Kidney (tissue), 13 donors: ENCODE measurements at regions not wholly inside any gene's neighbourhood (a gene's known extent, or its start where the extent isn't known, plus 50 kb on each side); places are given as distances from the start of the nearest gene placed in this dataset.

ENCODE experiments used
- DNase-seq, 5 donors: peaks; one replicate each; pipeline ENCODE4 v3.0.0-alpha.2; 2013 to 2020
- FAIRE-seq: peaks from 2 replicates; lab custom pipeline; 2012; peaks lifted over from hg19 to GRCh38; lab: Jason Lieb, UNC
- H3K27ac ChIP-seq, 2 donors: one replicate each; pipeline ENCODE4 v1.7.0; 2013; ENCODE audit warnings: low read depth in 2 of 2, low read length in 2 of 2, inconsistent platforms in 1 of 2
- H3K27me3 ChIP-seq: one replicate; pipeline ENCODE4 v1.7.1; 2013; ENCODE audit warnings: low read length, inconsistent platforms; ENCODE audit not compliant: control insufficient read depth, insufficient read depth
- H3K36me3 ChIP-seq, 3 donors: one replicate each; pipeline versions ENCODE4 v1.7.0 to v1.7.1; 2013; ENCODE audit warnings: low read length in 3 of 3, control low read depth in 1 of 3, inconsistent platforms in 1 of 3; ENCODE audit not compliant: insufficient read depth in 3 of 3, control insufficient read depth in 2 of 3
- H3K4me1 ChIP-seq, 3 donors: one replicate each; pipeline versions ENCODE4 v1.7.0 to v1.7.1; 2013; ENCODE audit warnings: low read length in 3 of 3, inconsistent platforms in 1 of 3, low read depth in 1 of 3; ENCODE audit not compliant: control insufficient read depth in 2 of 3, insufficient read depth in 2 of 3
- H3K4me3 ChIP-seq, 3 donors: one replicate each; pipeline versions ENCODE4 v1.7.0 to v1.8.1; 2013; ENCODE audit warnings: low read length in 3 of 3, control low read depth in 1 of 3, inconsistent platforms in 1 of 3
- H3K9ac ChIP-seq, 3 donors: one replicate each; pipeline versions ENCODE4 v1.7.0 to v1.7.1; 2013; ENCODE audit warnings: low read length in 3 of 3, control low read depth in 1 of 3, inconsistent platforms in 1 of 3
- H3K9me3 ChIP-seq, 3 donors: one replicate each; pipeline versions ENCODE4 v1.7.0 to v1.7.1; 2013; ENCODE audit warnings: low read length in 3 of 3, control low read depth in 1 of 3, inconsistent platforms in 1 of 3; ENCODE audit not compliant: control insufficient read depth in 2 of 3, insufficient read depth in 1 of 3
- intact Hi-C: fragments of 100-400 bp; cut with DNase I; formaldehyde crosslinking; loops from one replicate; pipeline ENCODE4 v1.11.1; 2022
- TF ChIP-seq, protein P1 (sequence below): IDR thresholded peaks from 3 replicates; pipeline ENCODE4 v1.5.1; 2012; ENCODE audit warnings: mild to moderate bottlenecking, moderate library complexity, borderline replicate concordance; ENCODE audit not compliant: insufficient read depth; ENCODE audit errors: extremely low read depth
- donor health status: control.
- donor health status: control.
- donor health status: control.
- donor health status: control.
- donor health status: control.
- donor health status: DM: yes; HTN: yes; CAD: no.
- donor health status: Normal renal cell carcinoma (clear cell type).

DNA sequence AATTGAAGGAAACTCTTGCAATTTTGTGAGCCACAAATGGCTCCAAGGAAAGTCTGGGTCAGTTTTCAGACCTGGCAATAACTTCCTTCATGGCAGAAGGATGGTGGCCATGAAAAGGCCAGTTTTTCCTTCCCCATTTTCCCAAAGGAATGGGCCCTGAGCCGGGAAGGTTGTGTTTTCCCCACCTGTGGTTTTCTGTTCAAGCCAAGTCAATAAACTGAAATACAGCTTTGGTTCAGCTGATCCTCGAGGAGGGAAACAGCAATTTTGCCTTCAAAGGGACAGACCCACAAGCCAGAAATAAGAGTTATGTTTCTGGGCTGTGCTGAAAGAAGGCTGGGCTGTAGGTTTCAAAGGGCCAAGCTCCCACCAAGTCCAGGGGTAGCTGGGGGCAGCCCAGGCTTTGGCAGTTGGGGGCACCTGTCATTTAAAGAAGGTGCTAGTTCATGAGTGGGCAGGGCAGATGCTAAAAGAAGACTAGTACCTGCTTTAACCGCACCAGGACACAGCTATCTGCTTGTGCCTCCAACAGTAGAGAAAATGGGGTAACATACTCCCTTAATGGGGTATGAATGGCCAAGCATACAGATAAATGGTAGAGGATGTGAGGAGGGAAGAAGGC, 97.0 kb downstream of the TTC32 start:
- H3K4me1 ChIP-seq = peaks cover 0 to 18% (median 5%) of the 10 kb centered on the region in 3 donors
- FAIRE-seq (no peak), DNase-seq (no peak)
- H3K9ac ChIP-seq = no peak overlapping the region
- H3K9me3 ChIP-seq = no peaks in the 10 kb centered on the region
- TF ChIP-seq, protein P1, sequence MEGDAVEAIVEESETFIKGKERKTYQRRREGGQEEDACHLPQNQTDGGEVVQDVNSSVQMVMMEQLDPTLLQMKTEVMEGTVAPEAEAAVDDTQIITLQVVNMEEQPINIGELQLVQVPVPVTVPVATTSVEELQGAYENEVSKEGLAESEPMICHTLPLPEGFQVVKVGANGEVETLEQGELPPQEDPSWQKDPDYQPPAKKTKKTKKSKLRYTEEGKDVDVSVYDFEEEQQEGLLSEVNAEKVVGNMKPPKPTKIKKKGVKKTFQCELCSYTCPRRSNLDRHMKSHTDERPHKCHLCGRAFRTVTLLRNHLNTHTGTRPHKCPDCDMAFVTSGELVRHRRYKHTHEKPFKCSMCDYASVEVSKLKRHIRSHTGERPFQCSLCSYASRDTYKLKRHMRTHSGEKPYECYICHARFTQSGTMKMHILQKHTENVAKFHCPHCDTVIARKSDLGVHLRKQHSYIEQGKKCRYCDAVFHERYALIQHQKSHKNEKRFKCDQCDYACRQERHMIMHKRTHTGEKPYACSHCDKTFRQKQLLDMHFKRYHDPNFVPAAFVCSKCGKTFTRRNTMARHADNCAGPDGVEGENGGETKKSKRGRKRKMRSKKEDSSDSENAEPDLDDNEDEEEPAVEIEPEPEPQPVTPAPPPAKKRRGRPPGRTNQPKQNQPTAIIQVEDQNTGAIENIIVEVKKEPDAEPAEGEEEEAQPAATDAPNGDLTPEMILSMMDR = no peak
- H3K27me3 ChIP-seq = no peaks in the 10 kb centered on the region
- H3K36me3 ChIP-seq = no peaks in the 10 kb centered on the region
- H3K4me3 ChIP-seq = no peak overlapping the region
- no peak overlapping the region for H3K27ac ChIP-seq
- intact Hi-C loops = no loop called here

DNA sequence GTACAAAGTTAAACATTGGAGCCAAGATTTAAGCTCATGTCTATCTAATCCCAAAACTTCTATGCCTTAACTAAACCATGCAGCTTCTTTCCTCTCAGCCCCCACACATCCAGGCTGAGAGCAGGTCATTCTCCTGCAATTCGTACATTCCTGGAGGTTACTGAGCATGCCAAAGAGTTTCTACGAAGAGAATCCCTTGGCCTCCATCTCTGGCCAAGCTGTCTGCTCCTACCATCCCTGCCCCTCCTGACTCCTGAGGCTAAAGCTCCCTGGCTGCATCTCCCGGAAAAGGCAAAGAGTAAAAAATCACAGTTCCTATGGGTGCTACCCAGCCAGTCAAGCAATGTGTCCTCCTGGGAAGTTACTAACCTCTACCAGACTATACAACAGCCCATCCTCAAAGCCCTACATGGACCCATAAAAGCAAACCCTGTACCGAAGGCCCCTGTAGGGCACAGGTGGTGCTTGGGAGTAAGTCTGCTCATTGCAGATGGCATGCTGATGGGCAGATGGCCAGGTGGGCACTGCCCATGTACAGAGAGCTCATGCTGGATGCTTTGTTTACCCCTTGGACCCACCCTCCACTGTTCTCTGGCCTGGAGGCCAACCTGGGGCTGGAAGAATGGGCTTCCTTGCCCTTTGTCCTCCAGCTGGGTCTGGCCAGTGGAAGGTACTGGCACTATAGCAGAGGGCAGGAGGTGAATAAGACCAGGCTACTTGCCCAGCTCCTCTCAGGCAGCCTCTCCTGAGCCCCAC, 99.5 kb downstream of the TTC32 start:
- Histone ChIP-seq H3K9ac (no peak overlapping the region), H3K36me3 (no peaks in the 10 kb centered on the region), H3K27me3 (no peaks in the 10 kb centered on the region), H3K4me1 (peaks cover 0 to 18% (median 5%) of the 10 kb centered on the region in 3 donors), H3K4me3 (peak overlapping the region in 1 of 3 donors; percentile 4), H3K9me3 (no peaks in the 10 kb centered on the region), H3K27ac (peak overlapping the region; percentile 55 to 85)
- intact Hi-C loops = no loop called here
- peak in 2 of 5 donors; percentile 44 to 65 for DNase-seq
- no peak for FAIRE-seq
- TF ChIP-seq, protein P1 = no peak

DNA sequence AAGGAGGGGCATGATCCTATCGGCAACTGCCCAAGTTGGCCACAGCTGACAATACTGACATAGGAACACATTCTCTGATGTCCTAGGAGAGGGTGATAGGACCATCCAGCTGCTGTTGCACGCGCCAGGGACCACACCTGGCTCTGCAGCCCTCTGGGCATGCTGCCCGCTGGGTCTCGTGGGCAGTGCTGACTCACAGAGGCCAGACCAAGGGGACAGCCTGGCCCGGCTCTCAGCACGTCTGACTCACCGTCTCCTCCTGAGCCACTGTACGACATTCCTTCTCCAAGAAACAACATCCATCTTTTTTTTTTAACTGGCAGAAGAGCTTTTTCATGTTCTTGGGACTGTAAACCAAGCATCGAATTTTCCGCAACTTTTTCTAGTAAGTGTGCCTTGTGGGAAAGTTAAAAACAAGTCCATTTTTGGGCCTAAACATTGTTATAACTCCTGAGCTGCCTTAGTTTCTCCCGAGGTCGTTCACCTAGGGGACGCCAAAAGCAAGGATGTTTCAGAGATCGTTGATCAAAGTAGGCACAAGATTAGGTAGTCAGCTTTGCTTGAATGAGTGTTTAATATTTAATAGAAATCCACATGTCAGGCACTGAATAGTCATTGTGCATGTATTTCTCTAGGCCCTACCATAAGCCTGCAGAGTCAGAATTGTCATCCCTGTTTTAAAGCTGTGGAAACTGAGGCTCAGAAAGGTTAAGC, 100.3 kb downstream of the TTC32 start:
- no peak overlapping the region for H3K9ac ChIP-seq

More for the DNA sequence above, 100.3 kb downstream of the TTC32 start:
- H3K27me3 ChIP-seq = no peaks in the 10 kb centered on the region
- TF ChIP-seq, protein P1 = no peak
- FAIRE-seq = no peak
- peaks cover 0 to 18% (median 5%) of the 10 kb centered on the region in 3 donors for H3K4me1 ChIP-seq
- H3K9me3 ChIP-seq = no peaks in the 10 kb centered on the region
- peak overlapping the region; percentile 23 to 85 for H3K27ac ChIP-seq
- no peaks in the 10 kb centered on the region for H3K36me3 ChIP-seq
- intact Hi-C loops = no loop called here
- DNase-seq = peak; percentile 34 to 96 (median 64)
- H3K4me3 ChIP-seq = peak overlapping the region in 1 of 3 donors; percentile 4
